BLaER1 treated with 17β-estradiol and CSF1 and Interleukin-3, amounts not matched to agents 10 nM and 100 nM (cell line): ENCODE measurements at regions not wholly inside any gene's neighbourhood (a gene's known extent, or its start where the extent isn't known, plus 50 kb on each side); places are given as distances from the start of the nearest gene placed in this dataset.

Experiments used
- H3K27ac ChIP-seq, 11 experiments: shearing (Covaris generic); formaldehyde crosslinking; 2 replicates each; pipeline ENCODE4 v1.8.1; 2022
- H3K27me3 ChIP-seq, 11 experiments: shearing (Covaris generic); formaldehyde crosslinking; 2 replicates each; pipeline ENCODE4 v1.8.1; 2022
- H3K36me3 ChIP-seq, 11 experiments: shearing (Covaris generic); formaldehyde crosslinking; 2 replicates each; pipeline ENCODE4 v1.8.1; 2022
- H3K4me1 ChIP-seq, 10 experiments: shearing (Covaris generic); formaldehyde crosslinking; 2 replicates each; pipeline ENCODE4 v1.8.1; 2022
- H3K4me2 ChIP-seq, 11 experiments: shearing (Covaris generic); formaldehyde crosslinking; 2 replicates each; pipeline ENCODE4 v1.8.1; 2022
- H3K4me3 ChIP-seq, 10 experiments: shearing (Covaris generic); formaldehyde crosslinking; 2 replicates each; pipeline ENCODE4 v1.8.1; 2022
- H3K9ac ChIP-seq, 11 experiments: shearing (Covaris generic); formaldehyde crosslinking; 2 replicates each; pipeline ENCODE4 v1.8.1; 2022
- H3K9me3 ChIP-seq, 11 experiments: shearing (Covaris generic); formaldehyde crosslinking; replicated peaks in 1 of 11; 2 replicates each; pipeline ENCODE4 v1.8.1; 2022
- H4K20me1 ChIP-seq, 11 experiments: shearing (Covaris generic); formaldehyde crosslinking; 2 replicates each; pipeline ENCODE4 v1.8.1; 2022
- Cebpa-rat ChIP-seq, 11 experiments: shearing (Covaris generic); IDR thresholded peaks; 2 replicates each; pipeline ENCODE4 v1.8.1; 2022

DNA sequence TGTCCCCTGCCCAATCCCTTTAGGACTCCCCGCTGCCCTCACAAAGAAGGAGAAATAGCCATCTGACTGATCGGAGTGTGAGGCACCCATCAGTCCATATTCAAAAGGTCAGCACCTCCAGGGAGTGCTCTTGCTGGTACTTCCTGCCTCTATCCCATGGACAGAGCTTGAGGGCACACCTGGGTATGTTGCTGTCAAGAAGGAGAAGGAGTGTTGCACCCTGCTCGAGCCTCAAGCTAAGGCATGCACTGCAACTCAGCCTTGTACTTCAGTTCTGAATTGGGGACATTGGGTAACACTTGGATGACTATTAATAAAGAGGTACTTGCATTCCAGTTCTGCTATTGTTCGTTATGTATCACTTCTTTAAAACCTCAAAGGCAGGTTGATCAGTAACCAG lies 190.3 kb upstream of the ZC3H12A start:
- Histone ChIP-seq H3K9ac (no peak overlapping the region), H4K20me1 (no peaks in the 10 kb centered on the region), H3K27ac (no peak overlapping the region), H3K36me3 (no peaks in the 10 kb centered on the region), H3K4me2 (no peak overlapping the region), H3K4me1 (peaks cover 7 to 12% (median 9%) of the 10 kb centered on the region in 10 experiments), H3K27me3 (no peaks in the 10 kb centered on the region), H3K4me3 (no peak overlapping the region), H3K9me3 (peaks cover 16 to 36% (median 25%) of the 10 kb centered on the region in 11 experiments)
- TF ChIP-seq Cebpa-rat (IDR thresholded peaks at IDR 0.05): no peak

DNA sequence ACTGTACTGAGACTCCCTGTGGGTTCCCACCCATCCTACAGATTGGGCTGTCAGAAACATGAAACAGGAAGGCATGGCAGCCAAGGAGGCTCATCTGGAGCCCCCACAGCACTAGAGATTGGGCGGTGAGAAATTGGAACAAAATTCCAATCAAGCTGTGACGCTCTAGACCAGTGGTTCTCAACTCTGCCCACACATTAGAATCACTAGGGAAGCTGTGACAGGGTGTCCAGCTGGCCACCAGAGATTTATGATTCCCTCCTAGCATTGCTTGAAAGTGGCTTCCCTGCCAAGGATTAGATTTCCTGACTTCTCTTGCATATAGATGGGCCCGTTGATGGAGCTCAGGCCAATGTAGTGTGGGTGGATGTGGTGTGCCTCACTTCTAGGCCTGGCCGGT lies 187.5 kb upstream of the ZC3H12A start:
- peaks cover 13 to 33% (median 24%) of the 10 kb centered on the region in 10 experiments for H3K4me1 ChIP-seq
- no peak overlapping the region for H3K4me2 ChIP-seq
- H3K9ac ChIP-seq: no peak overlapping the region
- H3K27ac ChIP-seq: no peak overlapping the region
- no peaks in the 10 kb centered on the region for H4K20me1 ChIP-seq
- TF ChIP-seq Cebpa-rat (IDR thresholded peaks at IDR 0.05): no peak
- H3K9me3 ChIP-seq: peaks cover 7 to 19% (median 12%) of the 10 kb centered on the region in 11 experiments; a peak in 14 of 22 replicates
- no peak overlapping the region for H3K4me3 ChIP-seq
- no peaks in the 10 kb centered on the region for H3K27me3 ChIP-seq
- H3K36me3 ChIP-seq: no peaks in the 10 kb centered on the region

DNA sequence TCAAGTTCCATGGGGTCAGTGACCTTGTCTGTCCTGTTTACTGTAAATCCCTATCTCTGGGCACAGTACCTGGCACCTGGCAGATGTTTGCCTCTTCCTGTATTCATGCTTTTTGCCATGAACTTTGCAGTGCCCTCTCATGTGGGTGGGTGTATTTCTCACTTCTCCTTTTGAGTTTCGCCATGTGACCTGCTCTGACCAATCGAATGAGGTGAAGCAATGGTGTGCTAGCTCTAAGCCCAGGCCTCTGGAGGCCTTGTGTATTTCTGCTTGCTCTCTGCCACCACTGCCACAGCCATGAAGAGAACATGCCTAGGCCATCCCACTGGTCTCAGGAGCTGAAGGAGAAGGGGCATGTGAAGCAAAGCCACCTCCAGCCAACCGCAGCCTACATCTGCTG lies 185.5 kb upstream of the ZC3H12A start:
- Histone ChIP-seq H3K36me3 (no peaks in the 10 kb centered on the region), H3K4me2 (peak overlapping the region; percentile 45 to 82 (median 72)), H3K4me3 (no peak overlapping the region), H4K20me1 (no peaks in the 10 kb centered on the region), H3K9ac (peak overlapping the region in 7 of 11 experiments; percentile 2 to 40 (median 33); a peak in 5 of 22 replicates), H3K9me3 (peaks cover 7 to 19% (median 12%) of the 10 kb centered on the region in 11 experiments; a peak in 14 of 22 replicates), H3K27ac (peak overlapping the region in 9 of 11 experiments; percentile 33 to 76 (median 60); a peak in 18 of 22 replicates), H3K27me3 (no peaks in the 10 kb centered on the region), H3K4me1 (peaks cover 13 to 41% (median 31%) of the 10 kb centered on the region in 10 experiments)
- TF ChIP-seq Cebpa-rat (IDR thresholded peaks at IDR 0.05): peak in 2 of 11 experiments; percentile 8 to 33; a peak in 1 of 22 replicates

DNA sequence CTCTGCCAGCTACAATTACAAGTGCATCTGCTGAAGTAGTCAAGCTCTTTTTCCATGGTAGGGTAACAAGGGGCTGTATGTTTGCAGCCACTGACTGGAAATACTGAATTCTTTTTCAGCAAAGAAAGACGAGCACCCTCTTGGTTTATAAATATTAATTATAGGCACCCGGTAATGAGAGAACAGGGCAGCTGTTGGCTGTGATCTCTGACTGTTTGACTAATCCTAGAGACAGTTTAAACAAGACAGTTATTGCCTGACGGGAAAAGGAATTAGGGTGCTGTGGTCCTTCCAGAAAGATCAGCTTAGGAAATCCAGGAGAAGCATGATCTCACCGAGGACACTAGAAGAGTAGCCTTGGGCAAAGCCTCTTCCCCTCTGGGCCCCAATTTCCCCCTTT lies 183.7 kb upstream of the ZC3H12A start:
- Histone ChIP-seq H3K4me2 (peak overlapping the region in 4 of 11 experiments; percentile 72 to 82 (median 76); a peak in 7 of 22 replicates), H3K27ac (no peak overlapping the region), H3K9ac (no peak overlapping the region), H3K27me3 (no peaks in the 10 kb centered on the region), H3K36me3 (no peaks in the 10 kb centered on the region), H3K4me1 (peaks cover 13 to 41% (median 31%) of the 10 kb centered on the region in 10 experiments), H3K9me3 (peaks cover 0 to 19% (median 12%) of the 10 kb centered on the region in 11 experiments; a peak in 14 of 22 replicates), H4K20me1 (no peaks in the 10 kb centered on the region; a peak in 1 of 22 replicates), H3K4me3 (no peak overlapping the region)
- TF ChIP-seq Cebpa-rat (IDR thresholded peaks at IDR 0.05): no peak

DNA sequence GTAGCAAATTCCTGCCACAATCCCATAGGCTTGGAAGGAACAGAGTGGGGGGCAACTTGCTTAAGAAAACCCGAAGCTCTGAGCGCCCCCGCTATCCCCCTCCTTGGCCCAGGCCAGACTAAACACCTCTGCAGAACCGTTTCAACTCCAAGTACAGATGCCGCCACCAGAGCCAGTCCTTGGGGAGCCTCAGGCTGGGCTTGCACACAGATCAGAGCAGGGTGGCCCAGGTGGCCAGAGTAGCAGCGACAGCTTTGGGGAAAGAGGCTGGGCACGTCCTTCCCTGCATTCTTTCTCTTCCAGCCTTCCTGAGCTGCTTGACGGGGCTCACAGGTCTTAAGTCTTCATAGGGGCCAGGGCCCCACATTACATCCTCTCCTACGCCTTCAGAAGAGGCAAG lies 181.6 kb upstream of the ZC3H12A start:
- no peak overlapping the region for H3K4me3 ChIP-seq
- H3K27ac ChIP-seq: no peak overlapping the region
- peaks cover 13 to 41% (median 31%) of the 10 kb centered on the region in 10 experiments for H3K4me1 ChIP-seq
- H3K4me2 ChIP-seq: peak overlapping the region in 7 of 11 experiments; percentile 18 to 57 (median 38); a peak in 9 of 22 replicates
- H3K9me3 ChIP-seq: peaks cover 0 to 5% (median 3%) of the 10 kb centered on the region in 11 experiments; a peak in 11 of 22 replicates
- no peaks in the 10 kb centered on the region for H3K36me3 ChIP-seq
- no peak for TF ChIP-seq Cebpa-rat (IDR thresholded peaks at IDR 0.05)
- no peaks in the 10 kb centered on the region for H3K27me3 ChIP-seq
- no peak overlapping the region for H3K9ac ChIP-seq
- H4K20me1 ChIP-seq: no peaks in the 10 kb centered on the region; a peak in 1 of 22 replicates

DNA sequence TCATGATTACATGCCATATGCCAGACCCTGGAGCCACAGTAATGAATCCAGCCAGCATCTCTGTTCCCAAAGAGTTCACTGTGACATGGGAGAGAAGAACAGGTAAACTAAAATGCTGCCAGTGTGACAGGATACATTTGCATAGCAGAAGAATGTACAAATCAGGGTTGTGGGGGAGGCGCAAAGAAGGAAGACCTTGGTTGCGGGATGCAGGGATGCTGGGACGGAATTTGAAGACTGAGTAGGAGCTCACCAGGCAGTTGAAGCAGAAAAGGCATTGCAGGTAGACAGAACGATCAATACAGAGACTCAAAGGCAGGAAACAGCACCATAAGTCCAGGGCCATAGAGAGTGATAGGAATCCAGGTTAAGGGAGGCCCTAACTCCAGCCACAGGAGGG lies 180.3 kb upstream of the ZC3H12A start:
- H3K4me1 ChIP-seq: peaks cover 6 to 29% (median 21%) of the 10 kb centered on the region in 10 experiments
- no peak overlapping the region for H3K9ac ChIP-seq
- H4K20me1 ChIP-seq: no peaks in the 10 kb centered on the region; a peak in 1 of 22 replicates
- no peak for TF ChIP-seq Cebpa-rat (IDR thresholded peaks at IDR 0.05)
- H3K4me2 ChIP-seq: no peak overlapping the region
- H3K9me3 ChIP-seq: no peaks in the 10 kb centered on the region
- H3K27ac ChIP-seq: no peak overlapping the region
- no peak overlapping the region for H3K4me3 ChIP-seq
- no peaks in the 10 kb centered on the region for H3K36me3 ChIP-seq
- no peaks in the 10 kb centered on the region for H3K27me3 ChIP-seq

DNA sequence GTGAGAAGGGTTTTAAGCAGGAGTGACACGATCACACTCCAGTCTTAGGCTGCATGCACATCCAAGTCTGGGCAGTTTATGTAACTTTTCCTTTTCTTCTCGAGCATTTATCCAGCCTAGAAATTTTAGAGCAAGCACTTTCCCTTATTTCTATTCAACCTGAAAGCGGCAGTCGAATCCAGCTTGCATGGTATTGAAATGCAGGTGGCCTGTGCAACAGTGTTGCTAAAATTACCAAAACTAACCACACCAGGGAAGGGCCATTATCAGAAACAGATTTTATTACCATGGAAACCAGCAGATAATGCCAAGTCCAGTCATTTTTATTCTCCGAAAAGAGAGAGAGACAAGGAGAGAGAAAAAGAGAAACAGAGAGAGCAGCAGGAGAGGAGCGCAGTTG lies 179.9 kb upstream of the ZC3H12A start:
- Histone ChIP-seq H3K36me3 (no peaks in the 10 kb centered on the region), H4K20me1 (no peaks in the 10 kb centered on the region; a peak in 1 of 22 replicates), H3K9ac (no peak overlapping the region), H3K27me3 (no peaks in the 10 kb centered on the region), H3K27ac (no peak overlapping the region), H3K4me3 (no peak overlapping the region), H3K4me2 (no peak overlapping the region), H3K4me1 (peaks cover 1 to 25% (median 17%) of the 10 kb centered on the region in 10 experiments), H3K9me3 (no peaks in the 10 kb centered on the region)
- no peak for TF ChIP-seq Cebpa-rat (IDR thresholded peaks at IDR 0.05)

DNA sequence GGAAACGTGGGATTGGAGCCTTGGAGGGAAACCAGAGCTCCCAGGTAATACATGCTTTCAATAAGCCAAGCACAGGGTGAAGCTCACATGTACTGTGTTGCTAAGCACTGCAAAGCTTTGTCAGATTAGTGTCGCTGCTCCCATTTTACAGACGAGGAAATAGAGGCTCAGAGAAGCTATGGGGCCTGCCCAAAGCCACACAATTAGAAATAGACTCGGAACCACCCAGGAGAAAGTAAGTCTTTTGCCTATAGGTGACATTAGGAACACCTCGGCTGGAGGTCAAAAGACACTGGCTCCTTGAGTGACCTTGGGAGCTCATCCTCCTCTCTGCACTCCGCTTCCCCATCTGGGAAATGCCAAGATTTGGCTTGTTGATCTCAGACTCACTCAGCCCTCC lies 175.6 kb upstream of the ZC3H12A start:
- H3K9me3 ChIP-seq: no peaks in the 10 kb centered on the region
- H3K9ac ChIP-seq: no peak overlapping the region
- TF ChIP-seq Cebpa-rat (IDR thresholded peaks at IDR 0.05): no peak
- no peaks in the 10 kb centered on the region for H3K4me1 ChIP-seq
- no peaks in the 10 kb centered on the region for H3K27me3 ChIP-seq
- H3K4me3 ChIP-seq: no peak overlapping the region
- H3K4me2 ChIP-seq: no peak overlapping the region
- no peak overlapping the region for H3K27ac ChIP-seq
- no peaks in the 10 kb centered on the region for H3K36me3 ChIP-seq
- H4K20me1 ChIP-seq: peaks cover 0 to 2% (median 0%) of the 10 kb centered on the region in 11 experiments; a peak in 2 of 22 replicates

DNA sequence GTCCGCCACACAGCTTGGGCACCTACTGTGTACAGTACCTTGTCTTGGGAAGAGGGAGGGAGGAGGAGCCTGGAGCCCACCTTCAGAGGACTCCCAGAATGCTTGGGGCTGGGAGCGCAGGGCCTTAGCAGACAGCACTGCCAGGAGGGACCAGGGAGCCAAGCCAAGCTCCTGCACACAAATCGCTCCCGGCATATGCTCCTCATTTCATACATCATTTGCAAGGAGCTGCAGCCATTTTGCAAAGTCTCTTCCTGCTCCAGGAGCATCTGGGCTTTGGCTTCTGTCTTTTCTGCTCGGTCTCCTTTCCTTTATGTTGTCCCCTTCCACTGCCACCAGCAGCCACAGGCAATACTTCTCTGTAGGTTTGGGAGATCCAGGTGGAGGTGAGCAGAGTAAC lies 175.2 kb upstream of the ZC3H12A start:
- H4K20me1 ChIP-seq: peaks cover 0 to 2% (median 0%) of the 10 kb centered on the region in 11 experiments; a peak in 2 of 22 replicates
- no peak overlapping the region for H3K27ac ChIP-seq
- H3K4me2 ChIP-seq: no peak overlapping the region
- TF ChIP-seq Cebpa-rat (IDR thresholded peaks at IDR 0.05): no peak
- H3K4me3 ChIP-seq: no peak overlapping the region
- H3K36me3 ChIP-seq: no peaks in the 10 kb centered on the region
- no peaks in the 10 kb centered on the region for H3K4me1 ChIP-seq
- no peaks in the 10 kb centered on the region for H3K27me3 ChIP-seq
- no peaks in the 10 kb centered on the region for H3K9me3 ChIP-seq
- no peak overlapping the region for H3K9ac ChIP-seq
